ENCODE measurements at regions not wholly inside any gene's neighbourhood (a gene's known extent, or its start where the extent isn't known, plus 50 kb on each side); places are given as distances from the start of the nearest gene placed in this dataset.

DNA sequence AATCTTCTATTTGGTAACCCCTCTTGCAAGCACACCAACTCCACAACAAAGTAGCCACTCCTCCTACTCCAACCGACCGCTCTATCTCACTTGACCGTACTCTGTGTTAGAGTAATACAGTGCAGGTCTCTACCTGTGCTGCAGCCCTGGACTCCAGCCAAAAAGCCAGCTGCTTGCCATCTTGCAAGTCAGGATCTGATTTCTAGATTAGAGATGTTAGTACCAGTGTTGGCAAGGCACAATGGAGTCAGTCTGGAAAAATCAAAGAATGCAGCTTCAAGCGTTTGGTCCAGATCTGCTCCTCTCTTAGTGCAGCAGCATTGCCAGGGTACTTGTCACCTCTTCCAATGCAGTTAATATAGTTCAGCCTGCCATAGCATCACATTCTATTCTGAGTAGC lies 477.6 kb downstream of the ZSWIM6 start:
- TF ChIP-seq, protein P1, sequence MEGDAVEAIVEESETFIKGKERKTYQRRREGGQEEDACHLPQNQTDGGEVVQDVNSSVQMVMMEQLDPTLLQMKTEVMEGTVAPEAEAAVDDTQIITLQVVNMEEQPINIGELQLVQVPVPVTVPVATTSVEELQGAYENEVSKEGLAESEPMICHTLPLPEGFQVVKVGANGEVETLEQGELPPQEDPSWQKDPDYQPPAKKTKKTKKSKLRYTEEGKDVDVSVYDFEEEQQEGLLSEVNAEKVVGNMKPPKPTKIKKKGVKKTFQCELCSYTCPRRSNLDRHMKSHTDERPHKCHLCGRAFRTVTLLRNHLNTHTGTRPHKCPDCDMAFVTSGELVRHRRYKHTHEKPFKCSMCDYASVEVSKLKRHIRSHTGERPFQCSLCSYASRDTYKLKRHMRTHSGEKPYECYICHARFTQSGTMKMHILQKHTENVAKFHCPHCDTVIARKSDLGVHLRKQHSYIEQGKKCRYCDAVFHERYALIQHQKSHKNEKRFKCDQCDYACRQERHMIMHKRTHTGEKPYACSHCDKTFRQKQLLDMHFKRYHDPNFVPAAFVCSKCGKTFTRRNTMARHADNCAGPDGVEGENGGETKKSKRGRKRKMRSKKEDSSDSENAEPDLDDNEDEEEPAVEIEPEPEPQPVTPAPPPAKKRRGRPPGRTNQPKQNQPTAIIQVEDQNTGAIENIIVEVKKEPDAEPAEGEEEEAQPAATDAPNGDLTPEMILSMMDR (IDR thresholded peaks at IDR 0.05; ENCODE audit: low read depth, low read length): no peak
- TF ChIP-seq POLR2A (IDR thresholded peaks at IDR 0.05; ENCODE audit: extremely low read depth, insufficient read length): no peak

Measured in NB4 (cell line).